RWPE2 (cell line): ENCODE measurements at regions not wholly inside any gene's neighbourhood (a gene's known extent, or its start where the extent isn't known, plus 50 kb on each side); places are given as distances from the start of the nearest gene placed in this dataset.

Experiments used
- ATAC-seq: fragments of 200-7000 bp; cut with Tn5 transposase; 3 replicates; pipeline ENCODE4 v1.9.1; 2021; ENCODE audit warnings: low read depth
- DNase-seq: peaks from one replicate; pipeline ENCODE4 v3.0.0-alpha.2; 2020; ENCODE audit warnings: low spot score
- H3K27ac ChIP-seq: fragments of 450-650 bp; 2 replicates; pipeline ENCODE4 v1.5.1; 2017; ENCODE audit warnings: mild to moderate bottlenecking; ENCODE audit not compliant: poor library complexity, severe bottlenecking
- H3K27me3 ChIP-seq: fragments of 250-450 bp; sonication (Bioruptor Pico); 2 replicates; pipeline ENCODE4 v1.5.1; 2021; ENCODE audit warnings: mild to moderate bottlenecking, moderate library complexity; ENCODE audit not compliant: insufficient read depth, poor library complexity, severe bottlenecking
- H3K36me3 ChIP-seq: fragments of 250-450 bp; sonication (Bioruptor Pico); 2 replicates; pipeline ENCODE4 v1.5.1; 2020; ENCODE audit warnings: low read depth, mild to moderate bottlenecking, moderate library complexity
- H3K4me1 ChIP-seq: fragments of 250-450 bp; sonication (Bioruptor Pico); 2 replicates; pipeline ENCODE4 v1.5.1; 2021; ENCODE audit warnings: mild to moderate bottlenecking, moderate library complexity; ENCODE audit not compliant: insufficient read depth, poor library complexity, severe bottlenecking
- H3K4me3 ChIP-seq: fragments of 250-450 bp; sonication (Bioruptor Pico); 2 replicates; pipeline ENCODE4 v1.5.1; 2021; ENCODE audit warnings: mild to moderate bottlenecking, moderate library complexity; ENCODE audit not compliant: severe bottlenecking
- H3K9me3 ChIP-seq: fragments of 250-450 bp; sonication (Bioruptor Pico); 2 replicates; pipeline ENCODE4 v1.5.1; 2021; ENCODE audit warnings: mild to moderate bottlenecking, moderate library complexity; ENCODE audit not compliant: severe bottlenecking
- TF ChIP-seq, protein P1 (sequence below): fragments of 450-650 bp; IDR thresholded peaks from one replicate; pipeline ENCODE4 v1.5.1; 2017; ENCODE audit warnings: mild to moderate bottlenecking, moderate library complexity; ENCODE audit not compliant: poor library complexity, severe bottlenecking

DNA sequence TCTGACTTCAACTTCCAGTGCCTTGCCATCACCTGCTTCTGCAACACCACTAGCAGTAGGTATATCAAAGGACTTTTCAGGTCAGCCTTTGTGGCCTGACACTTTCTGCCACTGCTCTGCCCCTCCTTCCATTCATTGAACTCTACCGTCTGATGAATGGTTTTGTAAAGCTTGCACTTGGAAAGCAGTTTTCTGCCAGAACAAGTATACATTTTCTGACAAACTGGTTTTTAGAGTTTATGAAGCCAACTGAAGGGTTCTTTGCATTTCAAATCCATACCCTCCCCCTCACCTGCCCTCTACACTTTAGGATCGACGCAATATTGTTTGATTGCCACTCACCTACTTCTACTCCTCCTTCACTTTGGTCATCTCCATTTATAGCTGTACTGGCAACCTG, 603.1 kb downstream of the HACE1 start:
- Histone ChIP-seq H3K27ac (no peak overlapping the region), H3K27me3 (no peaks in the 10 kb centered on the region), H3K4me3 (no peak overlapping the region), H3K9me3 (no peaks in the 10 kb centered on the region), H3K36me3 (no peaks in the 10 kb centered on the region), H3K4me1 (no peaks in the 10 kb centered on the region)
- ATAC-seq (no peak), DNase-seq (no peak)
- TF ChIP-seq, protein P1, sequence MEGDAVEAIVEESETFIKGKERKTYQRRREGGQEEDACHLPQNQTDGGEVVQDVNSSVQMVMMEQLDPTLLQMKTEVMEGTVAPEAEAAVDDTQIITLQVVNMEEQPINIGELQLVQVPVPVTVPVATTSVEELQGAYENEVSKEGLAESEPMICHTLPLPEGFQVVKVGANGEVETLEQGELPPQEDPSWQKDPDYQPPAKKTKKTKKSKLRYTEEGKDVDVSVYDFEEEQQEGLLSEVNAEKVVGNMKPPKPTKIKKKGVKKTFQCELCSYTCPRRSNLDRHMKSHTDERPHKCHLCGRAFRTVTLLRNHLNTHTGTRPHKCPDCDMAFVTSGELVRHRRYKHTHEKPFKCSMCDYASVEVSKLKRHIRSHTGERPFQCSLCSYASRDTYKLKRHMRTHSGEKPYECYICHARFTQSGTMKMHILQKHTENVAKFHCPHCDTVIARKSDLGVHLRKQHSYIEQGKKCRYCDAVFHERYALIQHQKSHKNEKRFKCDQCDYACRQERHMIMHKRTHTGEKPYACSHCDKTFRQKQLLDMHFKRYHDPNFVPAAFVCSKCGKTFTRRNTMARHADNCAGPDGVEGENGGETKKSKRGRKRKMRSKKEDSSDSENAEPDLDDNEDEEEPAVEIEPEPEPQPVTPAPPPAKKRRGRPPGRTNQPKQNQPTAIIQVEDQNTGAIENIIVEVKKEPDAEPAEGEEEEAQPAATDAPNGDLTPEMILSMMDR, result no peak

DNA sequence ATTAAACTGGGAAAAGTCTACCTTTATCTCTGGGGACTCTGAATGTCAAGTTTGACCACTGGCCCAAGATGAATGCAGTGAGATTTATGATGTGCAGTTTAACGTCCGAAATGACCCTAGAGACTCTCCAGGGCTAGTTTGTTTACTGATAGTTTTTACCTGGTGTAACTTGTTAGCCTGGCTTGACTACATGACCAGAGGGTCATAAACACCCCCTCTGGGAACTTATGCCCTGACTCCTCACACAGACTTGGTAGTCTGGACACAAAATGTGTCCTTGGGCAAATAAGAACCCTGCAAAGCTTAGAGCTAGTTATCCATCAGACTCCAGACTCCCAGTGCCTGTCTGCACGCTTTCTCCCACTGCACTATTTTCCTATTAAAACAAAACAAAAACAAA, 606.5 kb downstream of the HACE1 start:
- Histone ChIP-seq H3K4me3 (no peak overlapping the region), H3K4me1 (no peaks in the 10 kb centered on the region), H3K36me3 (no peaks in the 10 kb centered on the region), H3K27me3 (no peaks in the 10 kb centered on the region), H3K9me3 (no peaks in the 10 kb centered on the region), H3K27ac (no peak overlapping the region)
- TF ChIP-seq, protein P1, result no peak
- no peak for ATAC-seq
- no peak for DNase-seq

DNA sequence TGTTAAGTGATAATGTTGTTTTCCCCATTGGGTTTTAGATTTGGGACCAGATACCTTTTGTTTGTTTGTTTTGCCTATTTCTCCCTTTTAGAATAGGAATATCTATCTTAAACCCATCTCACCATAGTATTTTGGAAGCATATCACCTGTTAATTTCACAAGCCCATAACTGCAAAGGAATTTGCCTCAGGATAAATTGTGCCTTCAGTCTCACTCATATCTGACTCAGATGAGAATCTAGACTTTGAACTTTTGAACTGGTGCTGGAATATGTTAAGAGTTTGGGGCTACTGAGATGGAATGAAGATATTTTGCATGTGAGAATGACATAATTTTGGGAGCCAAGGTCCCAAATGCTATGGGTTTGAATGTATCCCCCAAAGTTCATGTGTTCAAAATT, 607.4 kb downstream of the HACE1 start:
- H3K27ac ChIP-seq, result no peak overlapping the region
- H3K27me3 ChIP-seq, result no peaks in the 10 kb centered on the region
- no peaks in the 10 kb centered on the region for H3K9me3 ChIP-seq
- no peaks in the 10 kb centered on the region for H3K36me3 ChIP-seq
- DNase-seq (no peak), ATAC-seq (peak; percentile 84)
- no peak overlapping the region for H3K4me3 ChIP-seq
- TF ChIP-seq, protein P1, result no peak
- H3K4me1 ChIP-seq, result no peaks in the 10 kb centered on the region

DNA sequence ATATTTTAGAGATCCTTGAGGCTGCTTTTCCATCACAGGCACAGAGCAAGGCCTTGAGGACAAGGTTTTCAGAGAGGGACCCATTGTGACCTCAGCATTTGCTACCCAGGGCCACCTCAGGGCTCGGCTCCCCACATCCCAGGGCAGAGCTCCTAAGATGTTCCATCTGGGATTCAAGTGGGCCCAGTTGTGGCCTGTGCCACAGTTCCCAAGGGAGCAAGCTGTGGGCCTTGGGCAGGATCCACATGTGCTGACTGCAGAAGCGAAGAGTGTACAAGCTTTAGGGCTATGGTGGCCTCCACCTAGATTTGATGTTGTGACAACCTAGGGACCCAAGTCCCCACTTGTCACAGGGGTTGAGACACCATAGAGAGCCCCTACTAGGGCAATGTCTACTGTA, 608.1 kb downstream of the HACE1 start:
- DNase-seq (no peak), ATAC-seq (no peak)
- Histone ChIP-seq H3K36me3 (no peaks in the 10 kb centered on the region), H3K27ac (no peak overlapping the region), H3K4me1 (no peaks in the 10 kb centered on the region), H3K4me3 (no peak overlapping the region), H3K9me3 (no peaks in the 10 kb centered on the region), H3K27me3 (no peaks in the 10 kb centered on the region)
- TF ChIP-seq, protein P1, result no peak

DNA sequence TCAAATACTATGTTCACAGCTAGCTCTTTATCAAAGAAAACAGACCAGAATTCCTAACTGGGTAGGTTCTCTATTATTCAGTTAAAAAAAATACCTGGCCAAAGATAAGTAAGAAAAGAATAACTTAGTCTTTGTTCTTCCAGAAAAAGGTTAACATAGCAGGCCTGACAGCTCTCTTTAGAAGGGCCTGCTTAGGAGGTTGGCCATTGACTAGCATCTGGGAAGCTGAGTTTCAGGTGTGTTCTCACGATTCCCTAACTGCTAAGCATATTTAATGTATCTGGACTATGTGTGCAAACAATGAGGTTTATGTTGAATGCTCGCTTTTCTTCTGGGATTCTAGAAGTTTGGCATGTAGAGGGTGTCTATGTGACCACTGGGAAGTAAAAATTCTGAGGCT, 618.9 kb downstream of the HACE1 start:
- H3K27ac ChIP-seq, result no peak overlapping the region
- H3K36me3 ChIP-seq, result no peaks in the 10 kb centered on the region
- H3K4me3 ChIP-seq, result no peak overlapping the region
- DNase-seq (no peak), ATAC-seq (no peak)
- no peaks in the 10 kb centered on the region for H3K27me3 ChIP-seq
- TF ChIP-seq, protein P1, result no peak
- no peaks in the 10 kb centered on the region for H3K9me3 ChIP-seq
- H3K4me1 ChIP-seq, result no peaks in the 10 kb centered on the region
